GM23248 (cell line): ENCODE measurements at regions not wholly inside any gene's neighbourhood (a gene's known extent, or its start where the extent isn't known, plus 50 kb on each side); places are given as distances from the start of the nearest gene placed in this dataset.

Experiments used
- DNase-seq: peaks from one replicate; pipeline ENCODE4 v3.0.0-alpha.2; 2015
- H2AFZ ChIP-seq: fragments of 200-600 bp; sonication (generic); 2 replicates; pipeline ENCODE4 v1.6.1; 2016; ENCODE audit warnings: antibody characterized with exemption
- H3F3A ChIP-seq: fragments of 200-600 bp; sonication (generic); 2 replicates; pipeline ENCODE4 v1.6.1; 2016; ENCODE audit warnings: mild to moderate bottlenecking, antibody characterized with exemption, mixed run types; ENCODE audit not compliant: insufficient read depth
- H3K27ac ChIP-seq: fragments of 200-600 bp; sonication (generic); 2 replicates; pipeline ENCODE4 v1.5.1; 2016; ENCODE audit warnings: mild to moderate bottlenecking
- H3K27me3 ChIP-seq: fragments of 200-600 bp; sonication (generic); replicated peaks from 2 replicates; pipeline ENCODE4 v1.6.1; 2016; ENCODE audit warnings: mild to moderate bottlenecking; ENCODE audit not compliant: insufficient read depth
- H3K36me3 ChIP-seq: fragments of 200-600 bp; sonication (generic); 2 replicates; pipeline ENCODE4 v1.6.1; 2016; ENCODE audit warnings: low read depth, mild to moderate bottlenecking
- H3K4me1 ChIP-seq: fragments of 200-600 bp; sonication (generic); 2 replicates; pipeline ENCODE4 v1.6.1; 2016; ENCODE audit warnings: mild to moderate bottlenecking; ENCODE audit not compliant: insufficient read depth
- H3K4me2 ChIP-seq: fragments of 200-600 bp; sonication (generic); one replicate; pipeline ENCODE4 v1.6.1; 2016; ENCODE audit warnings: mild to moderate bottlenecking; ENCODE audit not compliant: unreplicated experiment
- H3K4me3 ChIP-seq: fragments of 200-600 bp; sonication (generic); 2 replicates; pipeline ENCODE4 v1.5.1; 2016; ENCODE audit warnings: mild to moderate bottlenecking
- H3K79me2 ChIP-seq: fragments of 200-600 bp; sonication (generic); 2 replicates; pipeline ENCODE4 v1.6.1; 2016; ENCODE audit warnings: mild to moderate bottlenecking; ENCODE audit not compliant: insufficient read depth
- H3K9ac ChIP-seq: fragments of 200-600 bp; sonication (generic); 2 replicates; pipeline ENCODE4 v1.6.1; 2016; ENCODE audit warnings: mild to moderate bottlenecking
- H3K9me2 ChIP-seq: fragments of 200-600 bp; sonication (generic); 2 replicates; pipeline ENCODE4 v1.6.1; 2016; ENCODE audit warnings: mixed run types, mild to moderate bottlenecking, moderate library complexity; ENCODE audit not compliant: insufficient read depth
- H3K9me3 ChIP-seq: fragments of 200-600 bp; sonication (generic); one replicate; pipeline ENCODE4 v1.6.1; 2017; ENCODE audit warnings: low read depth
- H4K20me1 ChIP-seq: fragments of 200-600 bp; sonication (generic); 2 replicates; pipeline ENCODE4 v1.6.0; 2016; ENCODE audit not compliant: insufficient read depth
- EZH2 ChIP-seq: fragments of 200-600 bp; sonication (generic); IDR thresholded peaks from 2 replicates; pipeline ENCODE4 v1.6.1; 2018; ENCODE audit warnings: antibody characterized with exemption, mild to moderate bottlenecking; ENCODE audit not compliant: insufficient read depth, poor library complexity, severe bottlenecking
- EZH2phosphoT487 ChIP-seq: fragments of 200-600 bp; sonication (generic); IDR thresholded peaks from 2 replicates; pipeline ENCODE4 v1.6.1; 2018; ENCODE audit warnings: antibody characterized with exemption, moderate library complexity, mild to moderate bottlenecking, low read depth; ENCODE audit not compliant: insufficient read depth
- WGBS, 2 experiments: methylation state at CpG; one replicate each; pipeline ENCODE4 v1.1.6; 2015 to 2017; ENCODE audit warnings: low lambda C conversion rate in 2 of 2, low coverage in 1 of 2; ENCODE audit errors: missing lambda C conversion rate in 2 of 2; 5-methylcytosine and 5-hydroxymethylcytosine counted together
- in situ Hi-C: fragments of 300-500 bp; cut with MboI; formaldehyde crosslinking; loops from 2 replicates; pipeline ENCODE4 v1.15.0; 2020

- Histone ChIP-seq H3K9ac (peak overlapping the region; percentile 43), H3K27ac (peak overlapping the region; percentile 65), H4K20me1 (no peaks in the 10 kb centered on the region), H3K79me2 (no peaks in the 10 kb centered on the region), H3K9me3 (no peaks in the 10 kb centered on the region), H3K27me3 (no peaks in the 10 kb centered on the region), H3F3A (peaks cover 15% of the 10 kb centered on the region; the same call in 1 of the 2 replicates), H3K9me2 (no peaks in the 10 kb centered on the region), H3K4me3 (no peak overlapping the region), H2AFZ (no peak overlapping the region), H3K4me1 (peaks cover 24% of the 10 kb centered on the region), H3K4me2 (peak overlapping the region; percentile 5), H3K36me3 (no peaks in the 10 kb centered on the region)
- peak; percentile 93 for DNase-seq
- WGBS, 2 experiments: 44 to 47% methylated on average over 10 of the region's 10 CpGs
- in situ Hi-C loops: no loop called here
- TF ChIP-seq EZH2: no peak
- no peak for TF ChIP-seq EZH2phosphoT487
Observed at GRCh38 chr7:50838675-50839377, 56.1 kb upstream of the GRB10 start.

GRCh38 chr7:50837965-50838364, 55.3 kb upstream of the GRB10 start:
- Histone ChIP-seq H3F3A (peaks cover 15% of the 10 kb centered on the region; the same call in 1 of the 2 replicates), H3K4me1 (peaks cover 28% of the 10 kb centered on the region), H3K27ac (peak overlapping the region; percentile 65), H3K4me2 (no peak overlapping the region), H3K79me2 (no peaks in the 10 kb centered on the region), H3K4me3 (no peak overlapping the region), H4K20me1 (no peaks in the 10 kb centered on the region), H3K27me3 (no peaks in the 10 kb centered on the region), H3K36me3 (no peaks in the 10 kb centered on the region), H3K9me2 (no peaks in the 10 kb centered on the region), H3K9ac (no peak overlapping the region; the same call in 1 of the 2 replicates), H3K9me3 (no peaks in the 10 kb centered on the region), H2AFZ (no peak overlapping the region)
- DNase-seq: peak; percentile 73
- in situ Hi-C loops: no loop called here
- TF ChIP-seq EZH2: no peak
- TF ChIP-seq EZH2phosphoT487: no peak
- WGBS, 2 experiments: 59 to 65% methylated on average over 11 of the region's 11 CpGs

- Histone ChIP-seq H3K9me2 (no peaks in the 10 kb centered on the region), H3K36me3 (no peaks in the 10 kb centered on the region), H3K9me3 (no peaks in the 10 kb centered on the region), H3K27ac (no peak overlapping the region), H2AFZ (no peak overlapping the region), H3K4me1 (peaks cover 30% of the 10 kb centered on the region), H3K79me2 (no peaks in the 10 kb centered on the region), H3K9ac (no peak overlapping the region), H3K4me2 (no peak overlapping the region), H3F3A (peaks cover 15% of the 10 kb centered on the region; the same call in 1 of the 2 replicates), H3K27me3 (no peaks in the 10 kb centered on the region), H3K4me3 (no peak overlapping the region), H4K20me1 (no peaks in the 10 kb centered on the region)
- DNase-seq: no peak
- 77 to 88% methylated on average over 2 of the region's 2 CpGs for WGBS, 2 experiments
- TF ChIP-seq EZH2 (no peak), EZH2phosphoT487 (no peak)
- in situ Hi-C loops: no loop called here
Observed at GRCh38 chr7:50836646-50837045, 54.0 kb upstream of the GRB10 start.

DNA sequence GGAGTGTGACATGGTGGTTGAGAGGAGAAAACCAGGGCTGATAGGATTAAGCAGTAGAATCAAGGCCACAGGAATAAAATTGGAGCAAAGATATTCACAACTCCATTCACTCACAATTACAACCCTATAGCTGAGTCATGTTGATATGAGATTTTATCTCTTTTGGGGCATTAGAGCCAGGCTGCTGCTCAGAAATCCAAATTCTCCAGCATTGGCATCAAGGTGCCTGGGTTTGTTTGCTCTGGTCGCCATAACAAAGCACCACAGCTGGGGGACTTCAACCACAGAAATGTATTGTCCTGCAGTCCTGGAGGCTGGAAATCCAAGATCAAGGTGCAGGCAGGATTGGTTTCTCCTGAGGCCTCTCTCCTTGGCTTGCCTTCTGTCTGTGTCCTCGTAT, 52.5 kb upstream of the GRB10 start:
- Histone ChIP-seq H3K4me1 (peaks cover 30% of the 10 kb centered on the region), H4K20me1 (no peaks in the 10 kb centered on the region), H3K27me3 (no peaks in the 10 kb centered on the region), H3K9ac (no peak overlapping the region), H3K4me3 (no peak overlapping the region), H3K36me3 (no peaks in the 10 kb centered on the region), H2AFZ (no peak overlapping the region), H3K9me2 (no peaks in the 10 kb centered on the region), H3F3A (peaks cover 15% of the 10 kb centered on the region; the same call in 1 of the 2 replicates), H3K27ac (no peak overlapping the region), H3K9me3 (no peaks in the 10 kb centered on the region), H3K4me2 (no peak overlapping the region), H3K79me2 (no peaks in the 10 kb centered on the region)
- 80 to 87% methylated on average over 2 of the region's 2 CpGs for WGBS, 2 experiments
- in situ Hi-C loops: no loop called here
- no peak for DNase-seq
- TF ChIP-seq EZH2phosphoT487 (no peak), EZH2 (no peak)
